PC-9 (cell line): ENCODE measurements at regions not wholly inside any gene's neighbourhood (a gene's known extent, or its start where the extent isn't known, plus 50 kb on each side); places are given as distances from the start of the nearest gene placed in this dataset.
A peak's percentile ranks its signal among the peaks of the same experiment; 100 is the strongest.

Experiments
- BruUV-seq: library from RNA; stranded (reverse); fragments of 400-500 nt; replicated peaks from 2 replicates; lab custom pipeline; 2021; lab: Mats Ljungman, UMichigan
- CTCF ChIA-PET: fragments of 300-600 bp; sonication (Branson Sonifier 250); formaldehyde crosslinking; loops from one replicate; lab custom pipeline; 2022; ENCODE audit warnings: antibody characterized with exemption; lab: Charles Lee
- POLR2A ChIA-PET: fragments of 300-600 bp; sonication (Branson Sonifier 250); formaldehyde crosslinking; loops from one replicate; lab custom pipeline; 2022; ENCODE audit warnings: antibody characterized with exemption; ENCODE audit not compliant: unreplicated experiment; lab: Charles Lee
- DNase-seq, 2 experiments: peaks; one replicate each; pipeline versions ENCODE4 v3.0.0 to v3.0.0-alpha.2; 2015 to 2022; ENCODE audit warnings: mixed read lengths in 1 of 2
- H2AFZ ChIP-seq: fragments of 200-600 bp; sonication (generic); 2 replicates; pipeline ENCODE4 v1.8.1; 2017; ENCODE audit warnings: antibody characterized with exemption
- H3F3A ChIP-seq: fragments of 200-600 bp; sonication (generic); 2 replicates; pipeline ENCODE4 v1.8.1; 2017; ENCODE audit warnings: antibody characterized with exemption, mild to moderate bottlenecking, low read depth; ENCODE audit not compliant: insufficient read depth
- H3K27ac ChIP-seq: fragments of 200-600 bp; sonication (generic); 2 replicates; pipeline ENCODE4 v1.6.1; 2016; ENCODE audit warnings: mixed run types
- H3K27me3 ChIP-seq: fragments of 200-600 bp; sonication (generic); 2 replicates; pipeline ENCODE4 v1.6.1; 2016; ENCODE audit warnings: low read depth, mixed run types; ENCODE audit not compliant: insufficient read depth
- H3K36me3 ChIP-seq: fragments of 200-600 bp; sonication (generic); 2 replicates; pipeline ENCODE4 v1.6.1; 2016; ENCODE audit warnings: low read depth, mixed run types
- H3K4me1 ChIP-seq: fragments of 200-600 bp; sonication (generic); replicated peaks from 2 replicates; pipeline ENCODE4 v1.6.1; 2016; ENCODE audit warnings: mixed run types; ENCODE audit not compliant: insufficient read depth
- H3K4me2 ChIP-seq: fragments of 200-600 bp; sonication (generic); 2 replicates; pipeline ENCODE4 v1.6.1; 2017; ENCODE audit warnings: mixed run types
- H3K4me3 ChIP-seq: fragments of 200-600 bp; sonication (generic); 2 replicates; pipeline ENCODE4 v1.6.1; 2016; ENCODE audit warnings: mixed run types
- H3K79me2 ChIP-seq: fragments of 200-600 bp; sonication (generic); 2 replicates; pipeline ENCODE4 v1.6.1; 2017; ENCODE audit warnings: low read depth, mixed run types
- H3K9me2 ChIP-seq: fragments of 200-600 bp; sonication (generic); 2 replicates; pipeline ENCODE4 v1.8.1; 2017; ENCODE audit warnings: mild to moderate bottlenecking; ENCODE audit not compliant: insufficient read depth
- H3K9me3 ChIP-seq: fragments of 200-600 bp; sonication (generic); 2 replicates; pipeline ENCODE4 v1.8.1; 2016; ENCODE audit warnings: low read depth; ENCODE audit not compliant: insufficient read depth
- H4K20me1 ChIP-seq: fragments of 200-600 bp; sonication (generic); 2 replicates; pipeline ENCODE4 v1.8.1; 2017; ENCODE audit not compliant: insufficient read depth
- EZH2 ChIP-seq: fragments of 200-600 bp; sonication (generic); IDR thresholded peaks from 2 replicates; pipeline ENCODE4 v1.8.0; 2017; ENCODE audit warnings: antibody characterized with exemption, low read depth
- intact Hi-C: fragments of 100-400 bp; cut with micrococcal nuclease; formaldehyde crosslinking; loops from one replicate; pipeline ENCODE4 v1.10.0; 2022; ENCODE audit not compliant: unreplicated experiment
- TF ChIP-seq, protein P1 (sequence below): fragments of 200-600 bp; sonication (generic); conservative IDR thresholded peaks from 2 replicates; pipeline ENCODE4 v1.6.1; 2017; ENCODE audit warnings: mixed run types, antibody characterized with exemption, mild to moderate bottlenecking, moderate library complexity

DNA sequence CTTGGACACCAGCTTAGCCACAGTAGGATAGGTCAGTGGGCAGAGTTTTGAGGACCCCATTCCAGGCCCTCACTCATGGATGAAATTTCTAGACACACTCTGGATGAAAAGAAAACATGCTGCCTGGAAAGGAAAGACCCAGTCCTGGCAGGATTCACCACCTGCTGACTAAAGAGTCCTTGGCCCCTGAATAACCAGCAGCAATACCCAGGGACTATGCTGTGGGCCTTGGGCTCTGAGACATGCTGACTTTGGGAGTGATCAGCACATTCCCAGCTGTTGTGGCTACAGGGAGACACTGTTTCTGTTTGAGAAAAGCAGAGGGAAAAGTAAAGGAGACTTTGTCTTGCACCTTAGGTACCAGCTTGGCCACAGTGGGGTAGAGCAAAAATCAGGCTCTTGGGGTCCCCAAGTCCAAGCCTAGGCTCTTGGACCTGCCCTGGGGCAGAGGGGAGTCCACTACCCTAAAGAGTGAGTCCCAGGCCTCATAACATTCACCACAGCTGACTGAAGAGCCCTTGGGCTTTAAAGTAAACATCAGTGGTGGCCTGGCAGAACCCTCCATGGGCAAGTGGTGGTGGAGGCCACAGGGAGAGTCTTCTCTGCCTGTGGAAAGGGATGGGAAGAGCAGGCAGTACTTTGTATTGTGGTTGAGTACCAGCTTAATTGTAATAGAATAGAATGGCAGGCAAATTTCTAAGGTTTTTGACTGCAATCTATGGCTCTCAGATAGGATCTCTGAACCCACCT is 516.8 kb downstream of the BCKDHB start:
- no peak overlapping the region for H3K27ac ChIP-seq
- no peaks in the 10 kb centered on the region for H3K9me2 ChIP-seq
- no peaks in the 10 kb centered on the region for H3K79me2 ChIP-seq
- no peaks in the 10 kb centered on the region; the same call in 1 of the 2 replicates for H3K9me3 ChIP-seq
- intact Hi-C loops: loop anchor here (2.0 kb wide), 2 partner anchors 16 to 96 kb away; no protein-coding TSS in a partner anchor
- no peak for DNase-seq
- no peaks in the 10 kb centered on the region for H3K27me3 ChIP-seq
- no TSS peak for BruUV-seq
- H3F3A ChIP-seq: no peaks in the 10 kb centered on the region; the same call in 1 of the 2 replicates
- POLR2A ChIA-PET: no interaction called here
- H4K20me1 ChIP-seq: no peaks in the 10 kb centered on the region
- CTCF ChIA-PET: no interaction called here
- H2AFZ ChIP-seq: no peak overlapping the region
- peak overlapping the region; percentile 42; the same call in 1 of the 2 replicates for H3K4me2 ChIP-seq
- TF ChIP-seq EZH2: no peak
- TF ChIP-seq, protein P1, sequence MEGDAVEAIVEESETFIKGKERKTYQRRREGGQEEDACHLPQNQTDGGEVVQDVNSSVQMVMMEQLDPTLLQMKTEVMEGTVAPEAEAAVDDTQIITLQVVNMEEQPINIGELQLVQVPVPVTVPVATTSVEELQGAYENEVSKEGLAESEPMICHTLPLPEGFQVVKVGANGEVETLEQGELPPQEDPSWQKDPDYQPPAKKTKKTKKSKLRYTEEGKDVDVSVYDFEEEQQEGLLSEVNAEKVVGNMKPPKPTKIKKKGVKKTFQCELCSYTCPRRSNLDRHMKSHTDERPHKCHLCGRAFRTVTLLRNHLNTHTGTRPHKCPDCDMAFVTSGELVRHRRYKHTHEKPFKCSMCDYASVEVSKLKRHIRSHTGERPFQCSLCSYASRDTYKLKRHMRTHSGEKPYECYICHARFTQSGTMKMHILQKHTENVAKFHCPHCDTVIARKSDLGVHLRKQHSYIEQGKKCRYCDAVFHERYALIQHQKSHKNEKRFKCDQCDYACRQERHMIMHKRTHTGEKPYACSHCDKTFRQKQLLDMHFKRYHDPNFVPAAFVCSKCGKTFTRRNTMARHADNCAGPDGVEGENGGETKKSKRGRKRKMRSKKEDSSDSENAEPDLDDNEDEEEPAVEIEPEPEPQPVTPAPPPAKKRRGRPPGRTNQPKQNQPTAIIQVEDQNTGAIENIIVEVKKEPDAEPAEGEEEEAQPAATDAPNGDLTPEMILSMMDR: no peak
- H3K36me3 ChIP-seq: no peaks in the 10 kb centered on the region
- no peak overlapping the region for H3K4me3 ChIP-seq
- peaks cover 12% of the 10 kb centered on the region for H3K4me1 ChIP-seq

DNA sequence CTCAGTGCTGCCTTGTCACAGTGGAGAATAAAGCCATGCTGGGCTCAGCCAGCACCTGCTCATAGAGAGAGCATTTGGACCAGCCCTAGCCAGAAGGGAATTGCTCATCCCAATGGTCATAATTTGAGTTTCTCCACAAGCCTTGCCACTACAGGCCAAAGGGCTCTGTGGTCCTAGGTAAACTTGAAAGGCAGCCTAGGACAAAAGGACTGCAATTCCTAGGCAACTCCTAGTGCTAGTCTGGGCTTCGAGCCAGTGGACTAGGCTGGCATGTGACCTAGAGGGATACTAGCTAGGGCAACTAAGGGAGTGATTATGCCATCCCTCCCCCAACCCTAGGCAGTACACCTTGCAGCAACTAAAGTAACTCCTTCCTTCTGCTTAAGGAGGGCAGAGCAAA is 516.2 kb downstream of the BCKDHB start:
- Histone ChIP-seq H3K9me3 (no peaks in the 10 kb centered on the region; the same call in 1 of the 2 replicates), H3K27ac (peak overlapping the region; percentile 60), H3K4me3 (no peak overlapping the region), H3K36me3 (no peaks in the 10 kb centered on the region), H2AFZ (no peak overlapping the region), H3K27me3 (no peaks in the 10 kb centered on the region), H3K9me2 (no peaks in the 10 kb centered on the region), H3K4me2 (peak overlapping the region; percentile 42; the same call in 1 of the 2 replicates), H3K4me1 (peaks cover 12% of the 10 kb centered on the region), H4K20me1 (no peaks in the 10 kb centered on the region), H3F3A (no peaks in the 10 kb centered on the region; the same call in 1 of the 2 replicates), H3K79me2 (no peaks in the 10 kb centered on the region)
- POLR2A ChIA-PET: no interaction called here
- TF ChIP-seq EZH2: no peak
- TF ChIP-seq, protein P1: no peak
- intact Hi-C loops: loop anchor here (1.0 to 2.0 kb wide), 3 partner anchors 15 to 96 kb away; no protein-coding TSS in a partner anchor
- CTCF ChIA-PET: no interaction called here
- DNase-seq: peak; percentile 80 to 88
- no TSS peak for BruUV-seq

DNA sequence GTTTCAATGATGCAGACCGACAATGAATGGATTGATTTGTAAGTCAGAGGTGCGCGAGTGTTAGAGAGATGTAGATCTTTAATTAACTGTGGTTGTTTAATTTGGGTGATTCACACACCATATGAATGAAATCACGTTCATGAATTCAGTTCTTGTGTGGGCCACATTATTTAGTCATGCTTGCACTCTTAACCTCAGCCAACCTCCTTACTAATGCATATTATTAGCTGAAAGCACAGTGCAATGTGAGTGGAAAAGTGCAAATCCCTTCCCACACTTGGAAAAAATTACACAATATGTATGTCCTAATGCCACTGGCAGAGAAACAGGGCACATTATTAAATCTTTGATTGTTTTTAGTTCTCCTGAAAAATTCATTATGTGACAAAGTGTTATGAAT is 512.5 kb downstream of the BCKDHB start:
- H3K4me3 ChIP-seq: no peak overlapping the region
- no TSS peak for BruUV-seq

More for the DNA sequence above, 512.5 kb downstream of the BCKDHB start:
- ChIA-PET CTCF (no interaction called here), POLR2A (no interaction called here)
- Histone ChIP-seq H3K27me3 (no peaks in the 10 kb centered on the region), H3K4me2 (no peak overlapping the region), H3K27ac (no peak overlapping the region), H3F3A (no peaks in the 10 kb centered on the region; the same call in 1 of the 2 replicates), H3K9me2 (no peaks in the 10 kb centered on the region), H3K36me3 (no peaks in the 10 kb centered on the region), H3K79me2 (no peaks in the 10 kb centered on the region), H3K9me3 (no peaks in the 10 kb centered on the region; the same call in none of the 2 replicates), H2AFZ (no peak overlapping the region), H4K20me1 (no peaks in the 10 kb centered on the region), H3K4me1 (peaks cover 12% of the 10 kb centered on the region)
- intact Hi-C loops: no loop called here
- TF ChIP-seq, protein P1: no peak
- no peak for TF ChIP-seq EZH2
- no peak for DNase-seq
